ENCODE measurements at regions not wholly inside any gene's neighbourhood (a gene's known extent, or its start where the extent isn't known, plus 50 kb on each side); places are given as distances from the start of the nearest gene placed in this dataset.

DNA sequence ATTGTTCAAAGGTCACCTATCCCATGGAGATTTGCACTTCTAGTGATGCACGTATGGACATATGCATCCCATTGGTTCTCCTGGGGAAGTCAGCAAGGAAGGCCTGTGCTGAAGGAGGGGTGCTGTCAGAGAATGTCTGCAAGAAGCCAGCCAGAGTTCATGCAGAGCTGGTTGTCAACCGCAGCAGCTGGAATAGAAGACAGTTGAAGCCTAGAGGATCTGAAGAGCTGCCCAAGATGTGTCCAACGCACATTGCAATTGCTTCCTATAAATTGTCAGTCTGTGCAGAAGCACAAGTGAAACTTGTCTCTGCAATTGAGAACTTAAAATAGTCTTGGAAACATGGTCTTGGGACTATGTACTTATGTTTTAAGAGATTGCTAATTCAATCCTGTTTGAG, 82.1 kb upstream of the CNTNAP4 start:
- ATAC-seq (no peak), DNase-seq (no peak)
- Mint-ChIP-seq H3K4me3 (no peak overlapping the region), H3K9me3 (no peaks in the 10 kb centered on the region), H3K4me1 (no peaks in the 10 kb centered on the region), H3K27ac (no peak overlapping the region), H3K27me3 (no peaks in the 10 kb centered on the region)

DNA sequence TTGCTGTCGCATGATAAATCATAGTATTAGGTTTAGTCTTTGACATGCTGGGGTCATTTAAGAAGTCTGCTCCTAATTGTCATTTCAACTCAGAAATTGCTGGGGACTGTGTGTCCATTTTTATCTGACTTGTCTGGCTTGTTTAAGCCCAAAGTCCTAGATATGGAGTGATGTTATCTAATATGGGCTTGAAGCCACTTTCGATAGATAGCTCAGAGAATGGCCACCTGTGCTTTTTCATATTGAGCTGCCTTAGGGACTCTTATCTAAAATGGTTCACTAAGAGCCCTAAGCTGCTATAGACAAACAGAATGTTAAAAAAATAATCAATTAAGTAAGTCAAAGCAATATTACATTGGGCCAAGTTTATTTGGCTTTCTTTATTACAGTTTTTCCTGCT, 81.6 kb upstream of the CNTNAP4 start:
- Mint-ChIP-seq H3K9me3 (no peaks in the 10 kb centered on the region), H3K4me3 (no peak overlapping the region), H3K27ac (no peak overlapping the region), H3K27me3 (no peaks in the 10 kb centered on the region), H3K4me1 (no peaks in the 10 kb centered on the region)
- DNase-seq (no peak), ATAC-seq (no peak)

DNA sequence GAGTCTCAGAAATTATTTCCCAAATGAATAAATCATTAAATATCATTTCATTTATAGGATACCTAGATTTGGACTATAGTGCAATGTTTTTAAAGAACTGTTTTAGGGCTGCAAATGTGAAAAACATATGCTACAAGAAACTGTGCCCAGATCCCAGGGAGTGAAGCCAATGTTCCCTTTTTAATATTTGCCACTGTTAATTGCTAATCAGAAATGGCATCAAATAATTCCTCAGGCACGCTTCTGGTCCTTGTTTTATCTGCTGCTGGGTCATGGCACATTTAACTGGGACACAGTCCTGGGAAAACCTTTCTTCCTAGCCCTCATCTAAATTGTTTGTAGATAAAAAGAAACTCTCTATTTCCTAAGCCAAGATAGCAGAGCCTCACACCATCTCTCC, 79.3 kb upstream of the CNTNAP4 start:
- ATAC-seq (no peak), DNase-seq (no peak)
- peaks cover 0 to 6% of the 10 kb centered on the region in 2 donors for H3K9me3 Mint-ChIP-seq
- H3K27ac Mint-ChIP-seq: no peak overlapping the region
- no peak overlapping the region for H3K4me3 Mint-ChIP-seq
- no peaks in the 10 kb centered on the region for H3K4me1 Mint-ChIP-seq
- no peaks in the 10 kb centered on the region for H3K27me3 Mint-ChIP-seq

DNA sequence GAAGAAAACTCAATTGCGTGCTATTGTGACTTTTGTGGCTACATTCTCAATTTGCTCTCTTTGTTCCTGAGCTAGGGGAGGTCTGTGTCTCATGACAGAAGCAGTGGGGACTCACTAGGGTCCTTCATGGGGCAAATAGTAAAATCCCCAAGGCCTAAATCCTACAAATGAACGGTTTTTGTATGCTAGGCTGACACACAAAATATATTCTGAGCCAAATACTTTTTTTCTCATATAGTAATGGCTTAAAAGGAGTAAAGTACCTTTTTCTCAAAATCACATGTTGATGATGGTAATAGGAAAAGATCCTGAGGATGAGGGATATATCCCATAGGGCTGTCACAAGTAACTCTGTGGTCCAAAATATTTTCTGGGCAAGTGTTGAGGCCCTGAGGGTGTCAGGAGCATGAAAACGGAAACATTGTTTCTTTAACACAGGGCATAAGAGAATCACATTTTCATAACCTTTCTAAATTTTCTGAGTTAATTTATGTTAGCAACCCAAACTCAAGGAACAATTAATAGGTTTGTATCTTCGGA, 77.5 kb upstream of the CNTNAP4 start:
- Mint-ChIP-seq H3K27me3 (no peaks in the 10 kb centered on the region), H3K27ac (no peak overlapping the region), H3K4me1 (no peaks in the 10 kb centered on the region), H3K9me3 (peaks cover 0 to 6% of the 10 kb centered on the region in 2 donors), H3K4me3 (no peak overlapping the region)
- DNase-seq: no peak
- no peak for ATAC-seq

GRCh38 chr16:76201385-76201784, 75.8 kb upstream of the CNTNAP4 start:
- H3K27ac Mint-ChIP-seq: no peak overlapping the region
- no peak overlapping the region for H3K4me3 Mint-ChIP-seq
- H3K9me3 Mint-ChIP-seq: peaks cover 5 to 6% of the 10 kb centered on the region in 2 donors
- no peak for ATAC-seq
- DNase-seq: no peak
- no peaks in the 10 kb centered on the region for H3K27me3 Mint-ChIP-seq
- H3K4me1 Mint-ChIP-seq: no peaks in the 10 kb centered on the region

GRCh38 chr16:76204249-76204648, 73.0 kb upstream of the CNTNAP4 start:
- Mint-ChIP-seq H3K27ac (no peak overlapping the region), H3K27me3 (no peaks in the 10 kb centered on the region), H3K4me1 (no peaks in the 10 kb centered on the region), H3K9me3 (peaks cover 5 to 6% of the 10 kb centered on the region in 2 donors), H3K4me3 (no peak overlapping the region)
- DNase-seq (no peak), ATAC-seq (no peak)

- ATAC-seq (no peak), DNase-seq (no peak)
- no peak overlapping the region for H3K4me3 Mint-ChIP-seq
- peaks cover 11 to 23% of the 10 kb centered on the region in 2 donors for H3K9me3 Mint-ChIP-seq
- no peak overlapping the region for H3K27ac Mint-ChIP-seq
- H3K4me1 Mint-ChIP-seq: no peaks in the 10 kb centered on the region
- H3K27me3 Mint-ChIP-seq: no peaks in the 10 kb centered on the region
Observed at GRCh38 chr16:76207270-76207669, 69.9 kb upstream of the CNTNAP4 start.

DNA sequence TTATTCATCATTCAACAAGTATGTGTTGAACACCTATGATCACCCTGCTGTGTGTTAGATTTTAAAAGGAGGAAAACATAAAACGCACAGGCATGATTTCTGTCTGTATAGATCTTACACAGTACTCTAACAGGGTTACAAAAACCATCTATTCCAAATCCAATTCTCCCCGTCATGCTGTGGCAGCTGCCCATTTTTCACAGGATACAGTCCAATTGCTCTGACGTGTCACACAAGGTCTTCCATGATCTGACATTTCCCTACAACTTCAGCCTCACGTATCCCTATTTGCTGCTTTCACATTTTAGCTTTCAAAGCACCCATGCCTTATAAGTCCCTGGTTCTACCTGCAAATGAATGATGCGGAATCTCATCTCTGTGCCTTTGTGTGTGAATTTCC, 67.0 kb upstream of the CNTNAP4 start:
- no peaks in the 10 kb centered on the region for H3K27me3 Mint-ChIP-seq
- DNase-seq (no peak), ATAC-seq (no peak)
- no peaks in the 10 kb centered on the region for H3K4me1 Mint-ChIP-seq
- peaks cover 16 to 27% of the 10 kb centered on the region in 2 donors for H3K9me3 Mint-ChIP-seq
- H3K4me3 Mint-ChIP-seq: no peak overlapping the region
- no peak overlapping the region for H3K27ac Mint-ChIP-seq

DNA sequence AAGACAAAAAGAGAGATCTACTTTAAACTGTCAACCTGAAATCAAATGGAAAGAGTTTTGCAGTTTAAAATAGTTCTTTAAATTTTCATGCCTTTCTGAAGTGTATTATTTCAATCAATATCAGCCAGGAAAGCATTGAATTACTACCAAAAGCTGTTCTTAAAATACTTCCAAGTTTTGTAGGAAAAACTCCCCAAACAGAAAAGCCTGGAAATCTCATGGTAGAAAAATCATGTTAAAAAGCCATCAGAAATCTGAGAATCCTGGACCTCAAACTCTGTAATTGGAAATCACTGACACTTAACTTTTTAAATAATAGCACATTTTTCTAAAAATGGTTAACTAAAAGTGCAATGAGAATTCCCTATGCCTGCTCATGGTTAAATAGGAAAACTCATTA, 63.3 kb upstream of the CNTNAP4 start:
- ATAC-seq: no peak
- no peak overlapping the region for H3K27ac Mint-ChIP-seq
- no peaks in the 10 kb centered on the region for H3K4me1 Mint-ChIP-seq
- no peaks in the 10 kb centered on the region for H3K27me3 Mint-ChIP-seq
- DNase-seq: no peak
- no peak overlapping the region for H3K4me3 Mint-ChIP-seq
- peaks cover 10 to 27% of the 10 kb centered on the region in 2 donors for H3K9me3 Mint-ChIP-seq

DNA sequence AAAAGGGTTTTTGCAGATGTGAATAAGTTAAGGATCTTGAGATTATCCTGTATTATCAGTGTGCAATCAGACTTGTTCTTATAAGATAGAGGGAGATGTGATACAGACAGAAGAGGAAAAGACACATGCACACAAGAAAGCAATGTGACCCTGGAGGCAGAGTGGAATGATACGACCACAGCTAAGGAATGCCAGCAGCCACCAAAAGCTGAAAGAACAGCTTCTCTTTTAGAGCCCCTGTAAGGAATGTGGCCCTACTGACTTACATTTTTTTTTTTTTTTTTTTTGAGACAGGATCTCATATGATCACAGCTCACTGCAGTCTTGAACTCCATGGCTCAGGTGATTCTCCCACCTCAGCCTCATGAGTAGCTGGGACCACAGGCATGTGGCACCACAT, 62.3 kb upstream of the CNTNAP4 start:
- peaks cover 10 to 27% of the 10 kb centered on the region in 2 donors for H3K9me3 Mint-ChIP-seq
- no peaks in the 10 kb centered on the region for H3K4me1 Mint-ChIP-seq
- ATAC-seq (no peak), DNase-seq (no peak)
- H3K27ac Mint-ChIP-seq: no peak overlapping the region
- no peaks in the 10 kb centered on the region for H3K27me3 Mint-ChIP-seq
- no peak overlapping the region for H3K4me3 Mint-ChIP-seq

DNA sequence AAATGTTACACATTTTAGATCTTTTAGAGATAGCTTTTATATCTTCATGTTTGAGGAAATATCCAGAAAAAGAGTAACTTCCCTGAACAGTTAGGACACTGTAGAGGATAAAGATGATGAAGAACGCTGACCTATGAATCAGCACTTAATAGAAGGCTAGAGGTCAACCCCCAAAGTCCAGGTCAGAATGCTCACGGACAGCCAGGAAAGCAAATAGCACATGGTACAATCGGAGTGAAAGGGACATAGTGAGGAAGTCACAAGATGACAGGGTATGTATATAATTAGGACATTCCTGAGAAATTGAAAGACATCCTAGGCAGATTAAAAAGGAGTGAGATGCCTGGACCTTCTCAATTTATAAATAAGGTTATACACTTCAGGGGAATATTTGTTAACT, 55.1 kb upstream of the CNTNAP4 start:
- DNase-seq: no peak
- Mint-ChIP-seq H3K4me3 (no peak overlapping the region), H3K27ac (no peak overlapping the region), H3K9me3 (no peaks in the 10 kb centered on the region), H3K4me1 (no peaks in the 10 kb centered on the region), H3K27me3 (no peaks in the 10 kb centered on the region)
- ATAC-seq: no peak

- DNase-seq (no peak), ATAC-seq (no peak)
- no peaks in the 10 kb centered on the region for H3K9me3 Mint-ChIP-seq
- no peak overlapping the region for H3K27ac Mint-ChIP-seq
- H3K27me3 Mint-ChIP-seq: no peaks in the 10 kb centered on the region
- H3K4me1 Mint-ChIP-seq: no peaks in the 10 kb centered on the region
- H3K4me3 Mint-ChIP-seq: no peak overlapping the region
Observed at GRCh38 chr16:76222853-76223252, 54.3 kb upstream of the CNTNAP4 start.

DNA sequence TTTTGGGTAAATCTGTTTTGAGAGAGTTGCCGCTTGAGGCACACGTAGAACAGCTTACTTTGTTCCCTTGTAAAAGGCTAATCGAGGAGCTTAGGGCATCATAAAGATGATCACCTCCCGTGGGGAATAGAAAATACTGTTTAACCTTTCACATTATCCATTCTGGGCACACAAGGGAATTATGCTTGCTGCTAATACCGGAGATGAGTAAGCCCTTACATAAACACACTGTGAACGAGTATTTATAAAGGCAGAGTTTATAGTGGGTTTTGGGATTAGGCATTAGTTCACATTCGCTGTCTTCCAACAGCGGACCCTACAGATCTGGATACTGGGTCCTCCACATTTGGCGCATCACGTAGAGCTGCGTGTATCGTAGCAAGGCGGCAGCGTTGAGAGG, 51.2 kb upstream of the CNTNAP4 start:
- Mint-ChIP-seq H3K4me1 (no peaks in the 10 kb centered on the region), H3K9me3 (peaks cover 6 to 8% of the 10 kb centered on the region in 2 donors), H3K4me3 (no peak overlapping the region), H3K27ac (no peak overlapping the region), H3K27me3 (no peaks in the 10 kb centered on the region)
- ATAC-seq: no peak
- no peak for DNase-seq

DNA sequence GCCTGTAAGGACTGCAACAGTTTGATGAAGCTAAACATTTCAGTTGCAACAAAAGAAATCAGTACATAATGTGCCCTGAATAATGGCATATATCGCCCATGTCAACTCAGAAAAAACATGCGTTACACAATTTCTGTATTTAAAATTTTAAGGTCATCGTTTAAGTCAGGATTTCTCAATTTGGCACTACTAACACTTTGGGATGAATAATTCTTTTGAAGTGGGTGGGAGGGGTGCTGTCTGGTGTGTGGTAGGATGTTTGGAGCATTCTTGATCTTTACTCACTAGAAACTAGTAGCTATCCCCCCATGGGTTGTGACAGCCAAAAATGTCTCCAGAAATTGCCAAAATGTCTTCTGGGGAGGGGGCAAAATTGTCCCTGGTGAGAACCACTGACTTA, 50.7 kb upstream of the CNTNAP4 start:
- H3K4me1 Mint-ChIP-seq: no peaks in the 10 kb centered on the region
- H3K9me3 Mint-ChIP-seq: peaks cover 8 to 11% of the 10 kb centered on the region in 2 donors
- DNase-seq (no peak), ATAC-seq (no peak)
- no peak overlapping the region for H3K4me3 Mint-ChIP-seq
- H3K27ac Mint-ChIP-seq: no peak overlapping the region
- no peaks in the 10 kb centered on the region for H3K27me3 Mint-ChIP-seq
